Thyroid gland (tissue), 4 donors: ENCODE measurements at regions not wholly inside any gene's neighbourhood (a gene's known extent, or its start where the extent isn't known, plus 50 kb on each side); places are given as distances from the start of the nearest gene placed in this dataset.

Experiments used
- CTCF ChIP-seq, 6 experiments: fragments of 200-600 bp in 3 of 6; fragments of 450-650 bp in 3 of 6; sonication (generic) in 3 of 6; IDR thresholded peaks; one replicate each; pipeline ENCODE4 v1.5.1; 2016 to 2019; ENCODE audit warnings: antibody characterized with exemption in 6 of 6, mild to moderate bottlenecking in 2 of 6, inconsistent platforms in 1 of 6, moderate library complexity in 1 of 6
- POLR2A ChIP-seq, 2 donors: fragments of 450-650 bp; IDR thresholded peaks; one replicate each; pipeline ENCODE4 v1.6.1; 2017; ENCODE audit warnings: antibody characterized with exemption in 2 of 2, mild to moderate bottlenecking in 2 of 2, moderate library complexity in 1 of 2

DNA sequence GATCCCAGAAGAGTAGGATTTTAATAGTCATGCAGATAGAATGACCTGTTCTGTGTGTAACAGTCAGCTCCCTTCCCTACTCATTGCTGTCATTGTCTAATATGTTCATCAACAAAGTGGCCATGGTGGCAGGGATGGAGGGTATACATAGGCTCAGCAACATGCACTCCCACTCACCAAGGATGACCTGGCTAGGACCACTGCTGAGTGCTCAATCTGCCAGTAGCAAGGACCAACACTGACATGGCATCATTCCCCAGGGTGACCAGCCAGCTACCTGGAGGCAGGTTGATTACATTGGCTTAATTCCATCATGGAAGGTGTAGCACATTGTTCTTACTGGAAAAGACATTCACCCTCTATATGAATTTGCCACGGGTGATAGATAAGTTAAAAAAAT is 401.7 kb upstream of the CELF4 start:
- TF ChIP-seq POLR2A (IDR thresholded peaks at IDR 0.05) (no peak), CTCF (IDR thresholded peaks at IDR 0.05) (no peak)
